HEK293T (cell line): ENCODE measurements at regions not wholly inside any gene's neighbourhood (a gene's known extent, or its start where the extent isn't known, plus 50 kb on each side); places are given as distances from the start of the nearest gene placed in this dataset.
"Not testable (repeated sequence)": the region's sequence is repeated elsewhere in the genome, so short reads cannot be mapped to it uniquely, and the experiment has no call there.

Experiments used
- CTCF ChIA-PET: fragments of 350-600 bp; formaldehyde crosslinking; extraction: SDS; loops from one replicate; lab custom pipeline; 2021; ENCODE audit warnings: antibody characterized with exemption, inconsistent platforms; lab: Yijun Ruan, JAX
- POLR2A ChIA-PET: fragments of 350-600 bp; formaldehyde crosslinking; extraction: SDS; loops from one replicate; lab custom pipeline; 2020; ENCODE audit warnings: antibody characterized with exemption, inconsistent platforms; lab: Yijun Ruan, JAX
- DNase-seq: peaks from one replicate; pipeline ENCODE4 v3.0.0; 2012; ENCODE audit warnings: mixed read lengths; ENCODE audit errors: extremely low spot score
- ARNT ChIP-seq: fragments of 450-650 bp; IDR thresholded peaks from 2 replicates; pipeline ENCODE4 v1.6.1; 2017; ENCODE audit warnings: mild to moderate bottlenecking
- BHLHE40 ChIP-seq: fragments of 450-650 bp; IDR thresholded peaks from 2 replicates; pipeline ENCODE4 v1.6.1; 2016; ENCODE audit warnings: mild to moderate bottlenecking, moderate library complexity, borderline replicate concordance
- CTBP1 ChIP-seq: fragments of 450-650 bp; IDR thresholded peaks from 2 replicates; pipeline ENCODE4 v1.6.1; 2016; ENCODE audit warnings: borderline replicate concordance
- ELF4 ChIP-seq: fragments of 450-650 bp; IDR thresholded peaks from 2 replicates; pipeline ENCODE4 v1.6.1; 2017; ENCODE audit warnings: antibody characterized with exemption
- FOXA1 ChIP-seq: fragments of 450-650 bp; IDR thresholded peaks from 2 replicates; pipeline ENCODE4 v1.6.1; 2016; ENCODE audit warnings: mild to moderate bottlenecking
- FOXK2 ChIP-seq: fragments of 450-650 bp; IDR thresholded peaks from 2 replicates; pipeline ENCODE4 v1.6.1; 2016; ENCODE audit warnings: mild to moderate bottlenecking
- FOXM1 ChIP-seq: fragments of 450-650 bp; IDR thresholded peaks from 2 replicates; pipeline ENCODE4 v1.6.1; 2017; ENCODE audit warnings: mild to moderate bottlenecking, borderline replicate concordance
- HDGF ChIP-seq: fragments of 450-650 bp; IDR thresholded peaks from 2 replicates; pipeline ENCODE4 v1.6.1; 2017; ENCODE audit warnings: antibody characterized with exemption, borderline replicate concordance
- L3MBTL2 ChIP-seq: fragments of 450-650 bp; conservative IDR thresholded peaks from 2 replicates; pipeline ENCODE4 v1.6.1; 2016; ENCODE audit warnings: mild to moderate bottlenecking
- LEF1 ChIP-seq: fragments of 450-650 bp; IDR thresholded peaks from 2 replicates; pipeline ENCODE4 v1.6.1; 2017; ENCODE audit warnings: mild to moderate bottlenecking, borderline replicate concordance
- NFRKB ChIP-seq: fragments of 450-650 bp; IDR thresholded peaks from 2 replicates; pipeline ENCODE4 v1.6.1; 2016; ENCODE audit warnings: mild to moderate bottlenecking, moderate library complexity
- PKNOX1 ChIP-seq: fragments of 450-650 bp; IDR thresholded peaks from 2 replicates; pipeline ENCODE4 v1.6.1; 2016
- SP1 ChIP-seq: fragments of 450-650 bp; IDR thresholded peaks from 2 replicates; pipeline ENCODE4 v1.6.1; 2017
- SUZ12 ChIP-seq: fragments of 450-650 bp; IDR thresholded peaks from 2 replicates; pipeline ENCODE4 v1.6.1; 2016; ENCODE audit warnings: mild to moderate bottlenecking
- TARDBP ChIP-seq: fragments of 450-650 bp; IDR thresholded peaks from 2 replicates; pipeline ENCODE4 v1.6.1; 2016
- ZNF384 ChIP-seq: fragments of 450-650 bp; IDR thresholded peaks from 2 replicates; pipeline ENCODE4 v1.6.1; 2016

GRCh38 chr1:178606839-178607238 is 93.9 kb downstream of the TEX35 start:
- no peak for DNase-seq
- POLR2A ChIA-PET: no interaction called here
- TF ChIP-seq SUZ12: no peak
- no peak for TF ChIP-seq FOXK2
- no peak for TF ChIP-seq CTBP1
- no peak for TF ChIP-seq NFRKB
- no peak for TF ChIP-seq FOXM1
- no peak for TF ChIP-seq ELF4
- TF ChIP-seq LEF1: no peak
- CTCF ChIA-PET: no interaction called here

GRCh38 chr1:178607718-178608408 is 95.0 kb downstream of the TEX35 start:
- CTCF ChIA-PET: no interaction called here
- POLR2A ChIA-PET: no interaction called here
- DNase-seq: no peak
- TF ChIP-seq HDGF (no peak), SP1 (no peak), BHLHE40 (no peak), NFRKB (no peak), LEF1 (no peak), PKNOX1 (no peak), SUZ12 (no peak), TARDBP (no peak), ARNT (no peak), L3MBTL2 (no peak), ZNF384 (no peak), FOXA1 (no peak), FOXK2 (no peak), ELF4 (no peak), CTBP1 (no peak), FOXM1 (no peak)

GRCh38 chr1:178609015-178609414 is 96.1 kb downstream of the TEX35 start:
- TF ChIP-seq BHLHE40 (no peak), FOXA1 (no peak), TARDBP (no peak), LEF1 (no peak), HDGF (no peak), NFRKB (no peak), ZNF384 (no peak), ARNT (no peak), FOXK2 (no peak), SUZ12 (no peak), SP1 (no peak), CTBP1 (no peak), L3MBTL2 (no peak), FOXM1 (no peak)
- POLR2A ChIA-PET: no interaction called here
- CTCF ChIA-PET: interaction anchor here (0.6 kb wide), 2 partner anchors 14 to 34 kb away, joined by 3 to 4 read pairs; no protein-coding TSS in a partner anchor
- DNase-seq: no peak

GRCh38 chr1:178610690-178611410 is 97.9 kb downstream of the TEX35 start:
- DNase-seq, POLR2A ChIA-PET: not testable (repeated sequence)
- CTCF ChIA-PET: interaction anchor here (0.7 kb wide), 1 partner anchor 196 kb away, joined by 3 read pairs; no protein-coding TSS in a partner anchor

- POLR2A ChIA-PET: no interaction called here
- CTCF ChIA-PET: interaction anchor here (0.7 kb wide), 1 partner anchor 117 kb away, joined by 3 read pairs; no protein-coding TSS in a partner anchor
- TF ChIP-seq FOXM1: no peak
- TF ChIP-seq SUZ12: no peak
- TF ChIP-seq L3MBTL2: no peak
- no peak for TF ChIP-seq LEF1
- TF ChIP-seq HDGF: no peak
- TF ChIP-seq CTBP1: no peak
- no peak for TF ChIP-seq PKNOX1
- no peak for TF ChIP-seq FOXK2
- TF ChIP-seq ARNT: no peak
- no peak for TF ChIP-seq TARDBP
- TF ChIP-seq FOXA1: no peak
- TF ChIP-seq NFRKB: no peak
- no peak for TF ChIP-seq SP1
- TF ChIP-seq ZNF384: no peak
Measured at GRCh38 chr1:178612261-178612660, 99.4 kb downstream of the TEX35 start.

GRCh38 chr1:178613271-178613945 is 100.5 kb downstream of the TEX35 start:
- CTCF ChIA-PET: no interaction called here
- TF ChIP-seq BHLHE40 (no peak), ARNT (no peak), FOXM1 (no peak), LEF1 (no peak), CTBP1 (no peak), HDGF (no peak), ZNF384 (no peak), FOXK2 (no peak), TARDBP (no peak), SUZ12 (no peak), FOXA1 (no peak), PKNOX1 (no peak), L3MBTL2 (no peak)
- POLR2A ChIA-PET: interaction anchor here (0.6 kb wide), 1 partner anchor 494 kb away, joined by 3 read pairs; no protein-coding TSS in a partner anchor
- no peak for DNase-seq

More at GRCh38 chr1:178612261-178612660, 99.4 kb downstream of the TEX35 start:
- no peak for DNase-seq
